ENCODE measurements at regions not wholly inside any gene's neighbourhood (a gene's known extent, or its start where the extent isn't known, plus 50 kb on each side); places are given as distances from the start of the nearest gene placed in this dataset.

- peak; percentile 76; the same call in 1 of the 2 replicates for TF ChIP-seq ZNF281 (CRISPR knock-in tag; IDR thresholded peaks at IDR 0.05)
- peak; percentile 74 for TF ChIP-seq NR2C2 (CRISPR knock-in tag; IDR thresholded peaks at IDR 0.05)
- TF ChIP-seq JAZF1 (CRISPR knock-in tag; IDR thresholded peaks at IDR 0.05): no peak
- TF ChIP-seq CBFB (CRISPR knock-in tag; IDR thresholded peaks at IDR 0.05; ENCODE audit: low read depth): peak; percentile 26; the same call in 1 of the 2 replicates
- TF ChIP-seq, protein P1, sequence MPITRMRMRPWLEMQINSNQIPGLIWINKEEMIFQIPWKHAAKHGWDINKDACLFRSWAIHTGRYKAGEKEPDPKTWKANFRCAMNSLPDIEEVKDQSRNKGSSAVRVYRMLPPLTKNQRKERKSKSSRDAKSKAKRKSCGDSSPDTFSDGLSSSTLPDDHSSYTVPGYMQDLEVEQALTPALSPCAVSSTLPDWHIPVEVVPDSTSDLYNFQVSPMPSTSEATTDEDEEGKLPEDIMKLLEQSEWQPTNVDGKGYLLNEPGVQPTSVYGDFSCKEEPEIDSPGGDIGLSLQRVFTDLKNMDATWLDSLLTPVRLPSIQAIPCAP (CRISPR knock-in tag; IDR thresholded peaks at IDR 0.05): peak; percentile 65; the same call in 1 of the 2 replicates
- TF ChIP-seq ATF1 (CRISPR knock-in tag; IDR thresholded peaks at IDR 0.05): 0 out of 2 replicates have a peak, but pooled peaks have one; percentile 28
- TF ChIP-seq ZNF416 (CRISPR knock-in tag; IDR thresholded peaks at IDR 0.05): no peak
- TF ChIP-seq, protein P2, sequence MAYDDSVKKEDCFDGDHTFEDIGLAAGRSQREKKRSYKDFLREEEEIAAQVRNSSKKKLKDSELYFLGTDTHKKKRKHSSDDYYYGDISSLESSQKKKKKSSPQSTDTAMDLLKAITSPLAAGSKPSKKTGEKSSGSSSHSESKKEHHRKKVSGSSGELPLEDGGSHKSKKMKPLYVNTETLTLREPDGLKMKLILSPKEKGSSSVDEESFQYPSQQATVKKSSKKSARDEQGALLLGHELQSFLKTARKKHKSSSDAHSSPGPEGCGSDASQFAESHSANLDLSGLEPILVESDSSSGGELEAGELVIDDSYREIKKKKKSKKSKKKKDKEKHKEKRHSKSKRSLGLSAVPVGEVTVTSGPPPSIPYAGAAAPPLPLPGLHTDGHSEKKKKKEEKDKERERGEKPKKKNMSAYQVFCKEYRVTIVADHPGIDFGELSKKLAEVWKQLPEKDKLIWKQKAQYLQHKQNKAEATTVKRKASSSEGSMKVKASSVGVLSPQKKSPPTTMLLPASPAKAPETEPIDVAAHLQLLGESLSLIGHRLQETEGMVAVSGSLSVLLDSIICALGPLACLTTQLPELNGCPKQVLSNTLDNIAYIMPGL (CRISPR knock-in tag; IDR thresholded peaks at IDR 0.05): no peak
- TF ChIP-seq MXD4 (CRISPR knock-in tag; IDR thresholded peaks at IDR 0.05; ENCODE audit: borderline replicate concordance): no peak
- no peak for TF ChIP-seq EMX1 (CRISPR knock-in tag; IDR thresholded peaks at IDR 0.05)
- TF ChIP-seq STAT6 (CRISPR knock-in tag; conservative IDR thresholded peaks at IDR 0.05; ENCODE audit: low read depth): 0 out of 2 replicates have a peak, but pooled peaks have one; percentile 53
- 0 out of 2 replicates have a peak, but pooled peaks have one; percentile 29 for TF ChIP-seq ZNF121 (CRISPR knock-in tag; IDR thresholded peaks at IDR 0.05)
- peak; percentile 96 for TF ChIP-seq FOXP4 (CRISPR knock-in tag; IDR thresholded peaks at IDR 0.05)
- peak; percentile 72; the same call in 1 of the 2 replicates for TF ChIP-seq FOXP1 (CRISPR knock-in tag; IDR thresholded peaks at IDR 0.05; ENCODE audit: borderline replicate concordance)
- 0 out of 2 replicates have a peak, but pooled peaks have one; percentile 60 for TF ChIP-seq JUN (CRISPR knock-in tag; IDR thresholded peaks at IDR 0.05)
- TF ChIP-seq ARID4B (CRISPR knock-in tag; IDR thresholded peaks at IDR 0.05; ENCODE audit: borderline replicate concordance): peak; percentile 93
- TF ChIP-seq FOXJ3 (CRISPR knock-in tag; IDR thresholded peaks at IDR 0.05; ENCODE audit: borderline replicate concordance): no peak
- TF ChIP-seq E2F5 (CRISPR knock-in tag; IDR thresholded peaks at IDR 0.05): peak; percentile 73; the same call in 1 of the 2 replicates
Observed at GRCh38 chr1:112849425-112850033, 106.5 kb downstream of the SLC16A1 start (continued).

Data from WTC11 (cell line).